H9 (cell line): ENCODE measurements at regions not wholly inside any gene's neighbourhood (a gene's known extent, or its start where the extent isn't known, plus 50 kb on each side); places are given as distances from the start of the nearest gene placed in this dataset.

Source experiments
- DNase-seq: peaks from one replicate; pipeline ENCODE4 v3.0.0-alpha.2; 2017
- H2AFZ ChIP-seq: one replicate; pipeline ENCODE4 v1.6.1; 2013; ENCODE audit warnings: mild to moderate bottlenecking, low read length, control low read depth, moderate library complexity
- H2AK5ac ChIP-seq: 2 replicates; pipeline ENCODE4 v1.6.1; 2013; ENCODE audit warnings: low read length, control low read depth, mixed read lengths; ENCODE audit not compliant: insufficient read length
- H2BK120ac ChIP-seq: one replicate; pipeline ENCODE4 v1.6.1; 2013; ENCODE audit warnings: low read depth, mild to moderate bottlenecking, low read length, control low read depth, inconsistent platforms; ENCODE audit not compliant: poor library complexity, severe bottlenecking
- H2BK12ac ChIP-seq: 2 replicates; pipeline ENCODE4 v1.6.1; 2013; ENCODE audit warnings: low read length, control low read depth, mixed read lengths, low read depth; ENCODE audit not compliant: insufficient read length
- H2BK15ac ChIP-seq: 2 replicates; pipeline ENCODE4 v1.6.1; 2013; ENCODE audit warnings: low read depth, low read length, control low read depth
- H2BK20ac ChIP-seq: one replicate; pipeline ENCODE4 v1.6.1; 2013; ENCODE audit warnings: low read depth, mild to moderate bottlenecking, low read length, control low read depth, inconsistent platforms; ENCODE audit not compliant: poor library complexity, severe bottlenecking
- H2BK5ac ChIP-seq: 2 replicates; pipeline ENCODE4 v1.6.1; 2013; ENCODE audit warnings: low read length, control low read depth, mixed read lengths; ENCODE audit not compliant: insufficient read length
- H3K14ac ChIP-seq: 2 replicates; pipeline ENCODE4 v1.6.1; 2013; ENCODE audit warnings: low read length, control low read depth; ENCODE audit not compliant: insufficient read depth
- H3K18ac ChIP-seq: 2 replicates; pipeline ENCODE4 v1.6.1; 2013; ENCODE audit warnings: low read depth, mild to moderate bottlenecking, mixed read lengths, low read length, control low read depth; ENCODE audit not compliant: insufficient read length
- H3K23ac ChIP-seq: 2 replicates; pipeline ENCODE4 v1.6.1; 2013; ENCODE audit warnings: low read length, control low read depth, mixed read lengths, low read depth; ENCODE audit not compliant: insufficient read length
- H3K23me2 ChIP-seq: 2 replicates; pipeline ENCODE4 v1.6.1; 2013; ENCODE audit warnings: low read depth, mild to moderate bottlenecking, mixed read lengths, low read length, control low read depth; ENCODE audit not compliant: insufficient read length, poor library complexity, severe bottlenecking
- H3K27ac ChIP-seq: 2 replicates; pipeline ENCODE4 v1.5.1; 2013; ENCODE audit warnings: low read length, control low read depth, mixed read lengths, low read depth; ENCODE audit not compliant: insufficient read length
- H3K27me3 ChIP-seq: 2 replicates; pipeline ENCODE4 v1.6.1; 2013; ENCODE audit warnings: low read length, control low read depth, inconsistent platforms; ENCODE audit not compliant: insufficient read depth
- H3K4ac ChIP-seq: 2 replicates; pipeline ENCODE4 v1.6.1; 2013; ENCODE audit warnings: low read depth, mild to moderate bottlenecking, control low read depth, inconsistent platforms, low read length, moderate library complexity
- H3K4me1 ChIP-seq: 2 replicates; pipeline ENCODE4 v1.6.1; 2013; ENCODE audit warnings: low read length, control low read depth, inconsistent platforms; ENCODE audit not compliant: insufficient read depth
- H3K4me2 ChIP-seq: 2 replicates; pipeline ENCODE4 v1.6.1; 2013; ENCODE audit warnings: low read length, control low read depth, mixed read lengths; ENCODE audit not compliant: insufficient read length, insufficient read depth
- H3K56ac ChIP-seq: 2 replicates; pipeline ENCODE4 v1.6.1; 2013; ENCODE audit warnings: low read depth, mild to moderate bottlenecking, mixed read lengths, low read length, control low read depth; ENCODE audit not compliant: insufficient read length
- H3K79me1 ChIP-seq: 2 replicates; pipeline ENCODE4 v1.6.1; 2013; ENCODE audit warnings: low read depth, mild to moderate bottlenecking, moderate library complexity, low read length, control low read depth, inconsistent platforms; ENCODE audit not compliant: insufficient read depth, poor library complexity, severe bottlenecking
- H3K79me2 ChIP-seq: 2 replicates; pipeline ENCODE4 v1.6.1; 2013; ENCODE audit warnings: low read length, control low read depth, inconsistent platforms; ENCODE audit not compliant: insufficient read depth
- H3K9ac ChIP-seq: 2 replicates; pipeline ENCODE4 v1.6.1; 2013; ENCODE audit warnings: low read length, control low read depth, mixed read lengths; ENCODE audit not compliant: insufficient read length; ENCODE audit errors: extremely low read depth
- H3K9me3 ChIP-seq: one replicate; pipeline ENCODE4 v1.6.1; 2013; ENCODE audit warnings: low read depth, low read length, inconsistent platforms; ENCODE audit not compliant: control insufficient read depth
- H3T11ph ChIP-seq: one replicate; pipeline ENCODE4 v1.6.1; 2013; ENCODE audit warnings: mild to moderate bottlenecking, low read length, control low read depth, inconsistent platforms
- H4K20me1 ChIP-seq: one replicate; pipeline ENCODE4 v1.6.1; 2013; ENCODE audit not compliant: control insufficient read depth, insufficient read length, insufficient read depth
- H4K5ac ChIP-seq: 2 replicates; pipeline ENCODE4 v1.6.1; 2013; ENCODE audit warnings: low read depth, mild to moderate bottlenecking, mixed read lengths, low read length, control low read depth; ENCODE audit not compliant: insufficient read length
- H4K8ac ChIP-seq: replicated peaks from 2 replicates; pipeline ENCODE4 v1.6.1; 2013; ENCODE audit warnings: low read length, control low read depth, mixed read lengths, low read depth; ENCODE audit not compliant: insufficient read length
- H4K91ac ChIP-seq: 2 replicates; pipeline ENCODE4 v1.6.1; 2013; ENCODE audit warnings: low read depth, mild to moderate bottlenecking, moderate library complexity, mixed read lengths, low read length, control low read depth; ENCODE audit not compliant: insufficient read length
- H3K27ac Mint-ChIP-seq, 3 experiments: 2 replicates in 2 of 3; 3 replicates in 1 of 3; pipeline ENCODE4 v1.8.0; 2020 to 2021; ENCODE audit warnings: mixed read lengths in 3 of 3, mild to moderate bottlenecking in 1 of 3, moderate library complexity in 1 of 3
- H3K27me3 Mint-ChIP-seq: 2 replicates; pipeline ENCODE4 v1.8.0; 2021; ENCODE audit warnings: low read depth, mild to moderate bottlenecking, moderate library complexity, mixed read lengths
- H3K36me3 Mint-ChIP-seq, 3 experiments: 2 replicates in 2 of 3; 3 replicates in 1 of 3; pipeline ENCODE4 v1.8.0; 2020 to 2021; ENCODE audit warnings: low read depth in 3 of 3, mixed read lengths in 3 of 3; ENCODE audit not compliant: insufficient read depth in 1 of 3
- H3K4me1 Mint-ChIP-seq, 2 experiments: 2 replicates each; pipeline ENCODE4 v1.8.0; 2020; ENCODE audit warnings: mixed read lengths in 2 of 2
- H3K4me3 Mint-ChIP-seq, 2 experiments: 2 replicates in 1 of 2; 3 replicates in 1 of 2; pipeline ENCODE4 v1.8.0; 2020 to 2021; ENCODE audit warnings: mild to moderate bottlenecking in 2 of 2, mixed read lengths in 2 of 2, moderate library complexity in 1 of 2
- H3K9me3 Mint-ChIP-seq, 2 experiments: 2 replicates in 1 of 2; 3 replicates in 1 of 2; pipeline ENCODE4 v1.8.0; 2020; ENCODE audit warnings: mild to moderate bottlenecking in 2 of 2, mixed read lengths in 2 of 2, moderate library complexity in 1 of 2
- WGBS: extraction: QIAGEN DNeasy Blood & Tissue Kit; methylation state at CpG from one replicate; pipeline ENCODE4 v1.1.7; 2013; ENCODE audit warnings: missing lambda C conversion rate, low lambda C conversion rate, mixed read lengths; ENCODE audit not compliant: insufficient read length; ENCODE audit errors: extremely low coverage; 5-methylcytosine and 5-hydroxymethylcytosine counted together
- TF ChIP-seq, protein P1 (sequence below): fragments of 200-600 bp; sonication (generic); conservative IDR thresholded peaks from 3 replicates; pipeline ENCODE4 v1.8.0; 2021; ENCODE audit warnings: antibody characterized with exemption, mild to moderate bottlenecking

DNA sequence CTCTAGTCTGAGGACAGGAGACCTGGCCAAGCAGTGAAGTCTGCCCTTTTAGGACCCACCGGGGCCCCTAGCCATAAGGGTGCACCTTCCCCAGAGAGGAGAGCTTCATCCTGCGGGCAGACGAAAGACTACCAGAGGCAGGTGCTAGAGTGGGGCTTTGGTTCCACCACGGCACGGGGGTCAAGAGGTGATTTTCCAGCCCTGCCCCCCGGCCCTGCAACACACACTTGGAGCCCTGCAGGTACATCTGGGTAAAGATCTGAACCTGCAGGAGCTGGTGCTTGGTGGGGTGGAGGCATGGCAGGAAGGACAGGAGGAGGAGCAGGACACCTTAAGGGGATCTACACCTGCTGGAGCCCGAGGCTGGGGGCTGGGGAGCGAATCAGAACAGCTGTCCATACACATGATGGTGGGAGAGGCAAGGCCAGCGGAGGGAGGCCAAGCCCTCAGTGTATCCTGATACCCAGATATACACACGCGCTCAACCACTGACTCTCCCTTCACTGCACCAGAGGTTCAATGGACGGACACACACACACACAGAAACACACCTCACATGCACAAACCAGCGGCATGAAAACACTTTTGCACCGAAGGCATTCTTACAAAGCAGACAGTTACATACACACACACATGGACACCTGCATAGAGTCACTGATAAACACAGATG, 98.4 kb upstream of the MVB12B start:
- H4K20me1 ChIP-seq, result no peaks in the 10 kb centered on the region
- H2BK120ac ChIP-seq, result no peak overlapping the region
- no peak overlapping the region for H3K9ac ChIP-seq
- H2AK5ac ChIP-seq, result no peak overlapping the region
- no peaks in the 10 kb centered on the region for H3K9me3 ChIP-seq
- Mint-ChIP-seq H3K36me3 (no peaks in the 10 kb centered on the region), H3K9me3 (no peaks in the 10 kb centered on the region), H3K27me3 (peaks cover 22% of the 10 kb centered on the region), H3K4me3 (no peak overlapping the region), H3K4me1 (peaks cover 0 to 8% of the 10 kb centered on the region in 2 experiments; a peak in 2 of 4 replicates), H3K27ac (no peak overlapping the region)
- H3K56ac ChIP-seq, result no peak overlapping the region
- no peak overlapping the region for H2AFZ ChIP-seq
- H3K4me2 ChIP-seq, result no peak overlapping the region
- whole genome bisulfite sequencing, result no CpG with 5 or more reads among the region's 14 CpGs
- no peak overlapping the region for H4K5ac ChIP-seq
- H3K14ac ChIP-seq, result no peak overlapping the region
- no peaks in the 10 kb centered on the region for H3K79me1 ChIP-seq
- H2BK5ac ChIP-seq, result no peak overlapping the region
- H3K27me3 ChIP-seq, result no peaks in the 10 kb centered on the region
- H3K27ac ChIP-seq, result no peak overlapping the region
- TF ChIP-seq, protein P1, sequence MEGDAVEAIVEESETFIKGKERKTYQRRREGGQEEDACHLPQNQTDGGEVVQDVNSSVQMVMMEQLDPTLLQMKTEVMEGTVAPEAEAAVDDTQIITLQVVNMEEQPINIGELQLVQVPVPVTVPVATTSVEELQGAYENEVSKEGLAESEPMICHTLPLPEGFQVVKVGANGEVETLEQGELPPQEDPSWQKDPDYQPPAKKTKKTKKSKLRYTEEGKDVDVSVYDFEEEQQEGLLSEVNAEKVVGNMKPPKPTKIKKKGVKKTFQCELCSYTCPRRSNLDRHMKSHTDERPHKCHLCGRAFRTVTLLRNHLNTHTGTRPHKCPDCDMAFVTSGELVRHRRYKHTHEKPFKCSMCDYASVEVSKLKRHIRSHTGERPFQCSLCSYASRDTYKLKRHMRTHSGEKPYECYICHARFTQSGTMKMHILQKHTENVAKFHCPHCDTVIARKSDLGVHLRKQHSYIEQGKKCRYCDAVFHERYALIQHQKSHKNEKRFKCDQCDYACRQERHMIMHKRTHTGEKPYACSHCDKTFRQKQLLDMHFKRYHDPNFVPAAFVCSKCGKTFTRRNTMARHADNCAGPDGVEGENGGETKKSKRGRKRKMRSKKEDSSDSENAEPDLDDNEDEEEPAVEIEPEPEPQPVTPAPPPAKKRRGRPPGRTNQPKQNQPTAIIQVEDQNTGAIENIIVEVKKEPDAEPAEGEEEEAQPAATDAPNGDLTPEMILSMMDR, result no peak
- H3K23ac ChIP-seq, result no peak overlapping the region
- no peak overlapping the region for H2BK15ac ChIP-seq
- H4K8ac ChIP-seq, result no peak overlapping the region
- H3T11ph ChIP-seq, result no peak overlapping the region
- no peaks in the 10 kb centered on the region for H3K79me2 ChIP-seq
- no peak overlapping the region for H3K4ac ChIP-seq
- H3K23me2 ChIP-seq, result no peaks in the 10 kb centered on the region
- no peak overlapping the region for H2BK20ac ChIP-seq
- H2BK12ac ChIP-seq, result no peak overlapping the region
- no peak overlapping the region for H3K18ac ChIP-seq
- no peak overlapping the region for H4K91ac ChIP-seq
- H3K4me1 ChIP-seq, result no peaks in the 10 kb centered on the region
- no peak for DNase-seq
